IPS DF 6.9 (cell line): ENCODE measurements at regions not wholly inside any gene's neighbourhood (a gene's known extent, or its start where the extent isn't known, plus 50 kb on each side); places are given as distances from the start of the nearest gene placed in this dataset.

Source experiments
- DNase-seq: peaks from one replicate; pipeline ENCODE4 v3.0.0-alpha.2; 2013; ENCODE audit warnings: low read depth, low spot score
- H3K27ac ChIP-seq: one replicate; pipeline ENCODE4 v1.5.1; 2013; ENCODE audit warnings: low read length, control low read depth
- H3K27me3 ChIP-seq: 2 replicates; pipeline ENCODE4 v1.6.1; 2013; ENCODE audit warnings: mild to moderate bottlenecking, low read length; ENCODE audit not compliant: control insufficient read depth, insufficient read depth
- H3K36me3 ChIP-seq: 2 replicates; pipeline ENCODE4 v1.6.1; 2013; ENCODE audit warnings: low read length; ENCODE audit not compliant: control insufficient read depth, insufficient read depth
- H3K4me1 ChIP-seq: 2 replicates; pipeline ENCODE4 v1.6.1; 2013; ENCODE audit warnings: low read length; ENCODE audit not compliant: control insufficient read depth, insufficient read depth
- H3K4me3 ChIP-seq: 2 replicates; pipeline ENCODE4 v1.5.1; 2013; ENCODE audit warnings: mild to moderate bottlenecking, low read length
- H3K9me3 ChIP-seq: 2 replicates; pipeline ENCODE4 v1.6.1; 2013; ENCODE audit warnings: low read length, inconsistent platforms; ENCODE audit not compliant: control insufficient read depth, insufficient read depth
- WGBS: extraction: QIAGEN DNeasy Blood & Tissue Kit; methylation state at CpG from one replicate; pipeline ENCODE4 v1.1.7; 2013; ENCODE audit warnings: mixed read lengths, missing lambda C conversion rate; ENCODE audit not compliant: insufficient read length, insufficient coverage; 5-methylcytosine and 5-hydroxymethylcytosine counted together

DNA sequence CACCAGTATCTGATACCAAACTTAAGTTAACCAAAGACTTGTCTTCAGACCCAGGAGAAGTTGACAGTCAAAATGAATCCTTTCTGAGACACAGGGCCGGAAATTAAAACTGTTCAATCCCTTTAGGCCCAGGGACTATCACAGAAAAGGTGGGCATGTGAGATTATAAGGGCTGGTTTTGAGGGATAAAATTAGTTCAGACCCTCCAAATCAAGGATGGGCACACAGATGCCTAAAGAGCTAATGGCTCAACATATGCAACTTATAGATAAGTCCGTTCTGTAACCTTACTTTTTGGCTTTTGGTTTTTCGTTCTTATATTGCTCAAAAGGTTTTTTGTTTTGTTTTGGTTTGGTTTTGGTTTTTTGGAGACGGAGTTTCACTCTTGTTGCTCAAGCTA lies 129.6 kb upstream of the ABCA1 start:
- DNase-seq, result no peak
- no CpG with 5 or more reads among the region's 4 CpGs for WGBS
- no peak overlapping the region for H3K27ac ChIP-seq

DNA sequence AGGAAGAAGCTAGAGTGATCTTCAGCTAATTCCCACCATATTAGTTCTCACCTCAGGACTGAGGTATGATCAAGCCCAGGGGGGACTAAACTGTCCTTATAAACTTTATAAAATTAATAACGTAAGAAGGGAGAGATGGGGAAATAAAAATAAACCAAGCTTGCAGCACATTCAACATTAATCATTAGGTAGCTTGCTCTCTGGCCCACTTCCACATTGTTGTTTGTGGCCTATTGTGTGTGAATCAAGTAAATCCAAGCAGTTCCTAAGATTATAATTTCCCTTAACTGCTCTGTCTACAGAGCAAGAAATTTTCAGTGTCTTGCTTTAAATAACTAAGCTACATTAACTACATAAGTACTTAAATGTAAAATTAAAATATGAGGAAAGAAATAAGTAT lies 131.3 kb upstream of the ABCA1 start:
- H3K4me1 ChIP-seq, result 0 out of 2 replicates have a peak, but pooled peaks cover 3% of the 10 kb centered on the region
- H3K4me3 ChIP-seq, result no peak overlapping the region
- no CpG with 5 or more reads among the region's 1 CpG for WGBS
- H3K9me3 ChIP-seq, result no peaks in the 10 kb centered on the region
- H3K27me3 ChIP-seq, result no peaks in the 10 kb centered on the region
- no peak overlapping the region for H3K27ac ChIP-seq
- H3K36me3 ChIP-seq, result no peaks in the 10 kb centered on the region
- no peak for DNase-seq

More for the DNA sequence above, 129.6 kb upstream of the ABCA1 start:
- Histone ChIP-seq H3K27me3 (no peaks in the 10 kb centered on the region), H3K4me1 (no peaks in the 10 kb centered on the region), H3K36me3 (no peaks in the 10 kb centered on the region), H3K4me3 (no peak overlapping the region), H3K9me3 (no peaks in the 10 kb centered on the region)

DNA sequence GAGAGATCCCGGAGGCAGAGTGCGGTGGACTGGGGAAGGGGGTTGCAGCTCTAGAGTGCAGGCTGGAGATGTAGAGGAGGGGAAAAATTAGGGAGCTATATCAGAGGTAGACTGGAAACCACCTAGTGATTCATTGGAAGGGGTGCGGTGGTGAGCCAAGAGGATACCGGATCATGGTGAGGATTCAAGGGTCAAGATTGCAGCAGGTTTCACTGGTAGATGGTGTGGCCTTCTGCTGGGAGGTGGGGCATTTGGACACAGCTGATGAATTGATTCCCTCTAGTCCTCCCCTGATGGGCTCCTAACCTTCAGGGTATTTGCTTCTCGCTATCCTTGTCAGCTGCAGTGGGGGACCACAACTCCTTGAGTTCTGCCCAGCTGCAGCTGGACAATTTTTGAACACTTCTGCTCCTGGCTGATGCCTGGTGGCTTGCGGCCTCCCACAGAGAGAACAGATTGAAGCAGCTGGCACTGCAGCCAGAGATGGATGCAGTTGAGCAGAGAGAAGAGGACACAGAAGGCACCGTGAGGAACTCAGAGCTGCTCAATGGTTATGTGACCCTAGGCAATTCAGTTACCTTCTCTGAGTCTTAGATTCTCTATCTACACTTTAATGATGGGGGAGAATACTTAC lies 134.4 kb upstream of the ABCA1 start:
- Histone ChIP-seq H3K4me1 (0 out of 2 replicates have a peak, but pooled peaks cover 3% of the 10 kb centered on the region), H3K27me3 (no peaks in the 10 kb centered on the region), H3K4me3 (no peak overlapping the region), H3K36me3 (no peaks in the 10 kb centered on the region), H3K9me3 (no peaks in the 10 kb centered on the region), H3K27ac (no peak overlapping the region)
- no CpG with 5 or more reads among the region's 7 CpGs for WGBS
- DNase-seq, result no peak

DNA sequence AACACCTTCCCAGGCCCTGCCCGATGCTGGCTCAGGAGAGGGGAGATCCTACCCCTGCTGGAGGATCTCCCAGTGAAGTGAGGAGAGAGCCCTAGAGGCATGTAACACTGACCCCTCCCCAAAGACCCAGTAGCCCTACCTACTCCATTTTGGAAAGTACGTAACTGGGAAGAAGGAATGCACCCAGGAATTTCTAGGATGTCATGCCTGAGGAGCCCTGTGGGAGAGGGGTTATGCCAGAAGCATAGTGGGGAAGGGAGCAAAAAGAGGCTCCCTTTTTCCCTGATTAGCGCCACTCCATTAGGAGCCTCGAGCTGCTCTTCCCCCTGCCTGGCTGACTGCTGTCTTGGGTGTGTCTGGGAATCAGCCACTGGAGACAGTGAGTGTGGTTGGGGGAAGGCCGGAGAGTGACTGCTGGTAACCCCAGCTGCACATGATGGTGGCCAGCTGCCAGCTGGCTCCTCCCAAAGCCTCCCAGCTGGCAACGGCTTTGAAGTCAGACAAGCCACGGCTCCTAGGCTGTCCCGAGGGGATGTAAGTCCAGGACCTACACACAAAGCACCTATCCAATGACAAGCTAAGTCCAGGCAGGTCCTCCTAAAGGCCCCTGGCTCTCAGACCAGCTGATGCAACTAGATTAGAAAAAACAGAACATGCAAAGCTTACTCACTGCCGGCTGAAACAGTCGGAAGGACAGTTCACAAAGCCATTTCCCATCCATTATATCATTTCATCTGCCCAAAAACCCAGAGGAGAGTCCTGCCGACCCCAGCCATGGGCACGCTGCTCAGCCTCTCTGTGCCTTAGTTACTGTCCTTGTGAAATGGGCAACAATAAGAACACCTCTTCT lies 136.5 kb upstream of the ABCA1 start:
- Histone ChIP-seq H3K4me3 (no peak overlapping the region), H3K27me3 (no peaks in the 10 kb centered on the region), H3K36me3 (no peaks in the 10 kb centered on the region), H3K9me3 (no peaks in the 10 kb centered on the region), H3K4me1 (0 out of 2 replicates have a peak, but pooled peaks cover 3% of the 10 kb centered on the region), H3K27ac (no peak overlapping the region)
- DNase-seq, result no peak
- WGBS, result no CpG with 5 or more reads among the region's 12 CpGs

- H3K4me1 ChIP-seq, result 0 out of 2 replicates have a peak, but pooled peaks cover 3% of the 10 kb centered on the region
- no peaks in the 10 kb centered on the region for H3K9me3 ChIP-seq
- no CpG with 5 or more reads among the region's 17 CpGs for whole genome bisulfite sequencing
- H3K27ac ChIP-seq, result no peak overlapping the region
- H3K27me3 ChIP-seq, result no peaks in the 10 kb centered on the region
- no peaks in the 10 kb centered on the region for H3K36me3 ChIP-seq
- H3K4me3 ChIP-seq, result no peak overlapping the region
- DNase-seq, result no peak
Observed at GRCh38 chr9:105065098-105066088, 137.4 kb upstream of the ABCA1 start.

GRCh38 chr9:105066275-105066865 lies 138.4 kb upstream of the ABCA1 start:
- DNase-seq, result no peak
- no CpG with 5 or more reads among the region's 5 CpGs for WGBS
- Histone ChIP-seq H3K36me3 (no peaks in the 10 kb centered on the region), H3K4me1 (0 out of 2 replicates have a peak, but pooled peaks cover 3% of the 10 kb centered on the region), H3K9me3 (no peaks in the 10 kb centered on the region), H3K4me3 (no peak overlapping the region), H3K27ac (no peak overlapping the region), H3K27me3 (no peaks in the 10 kb centered on the region)

GRCh38 chr9:105067895-105068580 lies 140.1 kb upstream of the ABCA1 start:
- H3K4me1 ChIP-seq, result 0 out of 2 replicates have a peak, but pooled peaks cover 3% of the 10 kb centered on the region
- DNase-seq, result no peak
- no CpG with 5 or more reads among the region's 3 CpGs for WGBS

GRCh38 chr9:105069285-105069684 lies 141.3 kb upstream of the ABCA1 start:
- H3K27ac ChIP-seq, result no peak overlapping the region
- H3K27me3 ChIP-seq, result no peaks in the 10 kb centered on the region
- H3K4me3 ChIP-seq, result no peak overlapping the region
- H3K36me3 ChIP-seq, result no peaks in the 10 kb centered on the region
- no CpG with 5 or more reads among the region's 5 CpGs for WGBS
- H3K9me3 ChIP-seq, result no peaks in the 10 kb centered on the region
- no peak for DNase-seq
- H3K4me1 ChIP-seq, result no peaks in the 10 kb centered on the region

More at GRCh38 chr9:105067895-105068580, 140.1 kb upstream of the ABCA1 start:
- H3K9me3 ChIP-seq, result no peaks in the 10 kb centered on the region
- no peaks in the 10 kb centered on the region for H3K36me3 ChIP-seq
- H3K4me3 ChIP-seq, result no peak overlapping the region
- no peak overlapping the region for H3K27ac ChIP-seq
- H3K27me3 ChIP-seq, result no peaks in the 10 kb centered on the region

GRCh38 chr9:105069696-105070095 lies 141.7 kb upstream of the ABCA1 start:
- H3K27me3 ChIP-seq, result no peaks in the 10 kb centered on the region
- H3K4me3 ChIP-seq, result no peak overlapping the region
- no CpG with 5 or more reads among the region's 1 CpG for WGBS
- H3K9me3 ChIP-seq, result no peaks in the 10 kb centered on the region
- no peak for DNase-seq
- H3K4me1 ChIP-seq, result no peaks in the 10 kb centered on the region
- H3K27ac ChIP-seq, result no peak overlapping the region
- no peaks in the 10 kb centered on the region for H3K36me3 ChIP-seq
